Mesothelial cell of epicardium (in vitro differentiated cells): ENCODE measurements at regions not wholly inside any gene's neighbourhood (a gene's known extent, or its start where the extent isn't known, plus 50 kb on each side); places are given as distances from the start of the nearest gene placed in this dataset.

Experiments used
- DNase-seq, 2 experiments: peaks; one replicate each; pipeline ENCODE4 v3.0.0; 2021; ENCODE audit warnings: low spot score in 2 of 2; ENCODE audit not compliant: unreplicated experiment in 2 of 2
- H3K27ac Mint-ChIP-seq: 2 replicates; pipeline ENCODE4 v1.8.0; 2021; ENCODE audit warnings: mixed read lengths
- H3K27me3 Mint-ChIP-seq: 2 replicates; pipeline ENCODE4 v1.8.0; 2021; ENCODE audit warnings: low read depth, mixed read lengths
- H3K36me3 Mint-ChIP-seq: 2 replicates; pipeline ENCODE4 v1.8.0; 2021; ENCODE audit warnings: mixed read lengths
- H3K4me1 Mint-ChIP-seq: 2 replicates; pipeline ENCODE4 v1.8.0; 2021; ENCODE audit warnings: mixed read lengths
- H3K4me3 Mint-ChIP-seq: 2 replicates; pipeline ENCODE4 v1.8.0; 2021; ENCODE audit warnings: mild to moderate bottlenecking, moderate library complexity, mixed read lengths
- H3K9me3 Mint-ChIP-seq: 2 replicates; pipeline ENCODE4 v1.8.0; 2021; ENCODE audit warnings: mixed read lengths
- TF ChIP-seq, protein P1 (sequence below): fragments of 200-600 bp; sonication (generic); IDR thresholded peaks from one replicate; pipeline ENCODE4 v1.5.0; 2021; ENCODE audit warnings: antibody characterized with exemption; ENCODE audit not compliant: unreplicated experiment

DNA sequence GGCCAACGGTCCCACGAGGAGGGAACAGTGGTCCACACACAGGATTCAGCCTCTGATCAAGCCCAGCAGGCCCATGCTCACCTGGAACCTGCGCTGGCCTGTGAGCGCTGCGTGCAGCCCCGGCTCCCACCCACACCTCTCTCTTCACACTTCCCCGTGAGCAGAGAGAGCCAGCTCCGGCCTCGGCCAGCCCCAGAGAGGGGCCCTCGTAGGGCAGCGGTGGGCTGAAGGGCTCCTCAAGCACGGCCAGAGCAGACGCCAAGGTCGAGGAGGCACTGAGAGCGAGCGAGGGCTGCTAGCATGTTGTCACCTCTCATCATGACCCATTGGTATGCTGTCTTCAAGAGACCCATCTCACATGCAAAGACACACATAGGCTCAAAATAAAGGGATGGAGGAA, 83.0 kb upstream of the FMR1 start:
- Mint-ChIP-seq H3K27ac (no peak overlapping the region), H3K9me3 (peaks cover 60% of the 10 kb centered on the region), H3K4me3 (no peak overlapping the region), H3K4me1 (no peaks in the 10 kb centered on the region), H3K27me3 (no peaks in the 10 kb centered on the region), H3K36me3 (peaks cover 3% of the 10 kb centered on the region)
- TF ChIP-seq, protein P1, sequence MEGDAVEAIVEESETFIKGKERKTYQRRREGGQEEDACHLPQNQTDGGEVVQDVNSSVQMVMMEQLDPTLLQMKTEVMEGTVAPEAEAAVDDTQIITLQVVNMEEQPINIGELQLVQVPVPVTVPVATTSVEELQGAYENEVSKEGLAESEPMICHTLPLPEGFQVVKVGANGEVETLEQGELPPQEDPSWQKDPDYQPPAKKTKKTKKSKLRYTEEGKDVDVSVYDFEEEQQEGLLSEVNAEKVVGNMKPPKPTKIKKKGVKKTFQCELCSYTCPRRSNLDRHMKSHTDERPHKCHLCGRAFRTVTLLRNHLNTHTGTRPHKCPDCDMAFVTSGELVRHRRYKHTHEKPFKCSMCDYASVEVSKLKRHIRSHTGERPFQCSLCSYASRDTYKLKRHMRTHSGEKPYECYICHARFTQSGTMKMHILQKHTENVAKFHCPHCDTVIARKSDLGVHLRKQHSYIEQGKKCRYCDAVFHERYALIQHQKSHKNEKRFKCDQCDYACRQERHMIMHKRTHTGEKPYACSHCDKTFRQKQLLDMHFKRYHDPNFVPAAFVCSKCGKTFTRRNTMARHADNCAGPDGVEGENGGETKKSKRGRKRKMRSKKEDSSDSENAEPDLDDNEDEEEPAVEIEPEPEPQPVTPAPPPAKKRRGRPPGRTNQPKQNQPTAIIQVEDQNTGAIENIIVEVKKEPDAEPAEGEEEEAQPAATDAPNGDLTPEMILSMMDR, result no peak
- DNase-seq, result no peak

DNA sequence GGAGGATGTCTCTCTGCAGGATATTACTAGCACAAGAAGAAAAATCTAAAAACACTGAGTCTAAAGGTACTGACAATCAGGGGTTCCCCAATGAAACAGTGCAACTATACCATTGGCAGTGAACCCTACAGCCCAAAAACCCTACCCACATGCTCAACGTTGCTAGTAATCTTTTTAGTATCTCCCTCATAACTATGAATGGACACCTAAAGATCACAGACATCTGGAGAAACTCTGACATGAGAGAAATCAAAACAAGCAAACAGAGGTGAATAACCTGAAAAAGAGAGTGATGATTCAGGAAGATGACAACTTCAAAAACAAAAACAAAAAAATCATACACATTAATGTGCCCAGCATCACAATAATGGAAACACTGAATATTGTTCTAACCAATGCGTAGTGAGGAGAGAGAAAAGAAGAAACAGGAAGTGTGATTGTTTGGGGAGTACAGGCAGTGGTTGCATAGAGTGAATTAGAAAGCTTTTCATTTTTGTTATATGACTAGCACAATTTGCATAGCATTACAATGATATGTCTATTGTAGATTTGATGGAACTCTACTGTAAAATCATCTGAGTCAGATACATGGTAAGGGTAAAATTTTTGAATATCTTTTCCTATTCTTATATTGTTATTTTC, 78.9 kb upstream of the FMR1 start:
- Mint-ChIP-seq H3K36me3 (peaks cover 3% of the 10 kb centered on the region), H3K9me3 (peaks cover 44% of the 10 kb centered on the region), H3K4me3 (no peak overlapping the region), H3K27me3 (no peaks in the 10 kb centered on the region), H3K27ac (no peak overlapping the region), H3K4me1 (peaks cover 4% of the 10 kb centered on the region)
- DNase-seq, result no peak
- TF ChIP-seq, protein P1, result no peak

DNA sequence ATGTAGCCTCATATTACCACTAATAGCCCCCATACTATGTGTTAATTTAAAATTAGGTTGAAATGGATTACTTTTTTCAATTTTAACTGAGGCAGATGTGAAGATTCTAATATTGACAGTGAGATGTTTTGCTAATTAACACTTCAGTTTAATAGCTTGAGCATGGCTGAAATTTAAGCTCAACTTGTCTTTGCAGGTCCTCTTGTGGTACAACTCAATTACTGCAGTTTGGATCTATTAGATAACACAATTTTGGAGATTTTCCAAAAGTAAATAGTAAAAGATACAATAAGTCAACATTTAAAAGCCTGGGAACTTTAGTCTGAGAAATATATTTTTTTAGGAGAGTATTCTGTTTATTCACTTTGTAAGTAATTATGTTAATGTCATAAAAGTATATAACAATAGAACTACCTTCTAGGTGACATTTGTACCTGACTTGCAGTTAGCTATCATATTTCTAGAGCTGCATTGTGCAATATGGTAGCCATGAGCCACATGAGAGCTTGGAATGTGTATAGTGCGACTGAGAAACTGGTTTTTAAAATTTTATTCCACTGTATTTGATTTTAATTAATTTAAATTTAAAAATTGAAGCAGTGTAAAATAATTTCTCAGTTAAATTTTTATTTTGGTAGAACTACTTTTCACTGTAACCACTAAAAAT, 73.1 kb upstream of the FMR1 start:
- Mint-ChIP-seq H3K27ac (no peak overlapping the region), H3K4me1 (peaks cover 7% of the 10 kb centered on the region), H3K36me3 (no peaks in the 10 kb centered on the region), H3K4me3 (no peak overlapping the region), H3K27me3 (no peaks in the 10 kb centered on the region), H3K9me3 (peaks cover 28% of the 10 kb centered on the region)
- TF ChIP-seq, protein P1, result peak; percentile 62
- DNase-seq, result no peak

DNA sequence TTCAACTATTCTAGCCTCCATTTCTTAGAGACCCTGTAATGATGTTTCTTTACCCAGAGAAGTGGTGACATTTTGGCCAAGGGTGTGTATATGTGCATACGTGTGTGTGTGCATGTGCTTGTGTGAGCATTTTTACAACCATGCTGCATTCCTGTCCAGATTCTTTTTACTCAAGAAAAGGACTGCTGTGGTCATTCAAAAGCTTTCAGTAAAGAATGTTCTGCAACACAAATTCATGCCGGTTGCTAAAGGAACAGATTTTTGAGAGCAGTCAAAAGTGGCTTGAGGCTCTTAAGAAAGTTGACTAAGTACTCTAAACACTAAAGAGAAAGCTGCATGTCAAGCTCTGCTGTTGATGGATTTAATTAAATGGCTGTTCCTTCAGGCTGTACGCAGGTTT, 65.0 kb upstream of the FMR1 start:
- peaks cover 33% of the 10 kb centered on the region for H3K9me3 Mint-ChIP-seq
- TF ChIP-seq, protein P1, result no peak
- H3K4me1 Mint-ChIP-seq, result peaks cover 33% of the 10 kb centered on the region
- H3K27me3 Mint-ChIP-seq, result no peaks in the 10 kb centered on the region
- no peak for DNase-seq
- H3K36me3 Mint-ChIP-seq, result peaks cover 2% of the 10 kb centered on the region
- H3K27ac Mint-ChIP-seq, result peak overlapping the region; percentile 57
- H3K4me3 Mint-ChIP-seq, result no peak overlapping the region

DNA sequence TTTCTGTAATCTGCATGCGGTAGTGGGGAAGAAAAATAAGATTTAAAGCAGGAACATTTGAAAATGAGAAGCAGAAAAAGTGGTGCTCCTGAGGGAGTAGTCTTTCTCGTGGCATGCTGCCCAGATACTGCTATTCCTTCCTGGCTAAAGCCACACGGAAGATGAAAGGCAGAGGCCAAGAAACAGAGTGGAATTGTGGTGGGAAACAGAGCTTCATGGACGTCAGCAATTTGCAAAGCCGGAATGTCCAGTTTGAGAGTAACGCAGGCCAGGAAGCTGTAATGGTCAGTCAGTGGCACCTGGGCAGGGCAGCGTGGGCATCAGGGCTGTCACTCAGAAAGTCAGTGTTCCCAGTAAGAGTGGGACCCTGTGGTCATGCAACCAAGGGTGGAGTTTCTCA, 63.7 kb upstream of the FMR1 start:
- Mint-ChIP-seq H3K36me3 (peaks cover 2% of the 10 kb centered on the region), H3K27me3 (no peaks in the 10 kb centered on the region), H3K4me3 (peak overlapping the region; percentile 1), H3K27ac (peak overlapping the region; percentile 89), H3K9me3 (peaks cover 33% of the 10 kb centered on the region), H3K4me1 (peaks cover 33% of the 10 kb centered on the region)
- TF ChIP-seq, protein P1, result no peak
- DNase-seq, result no peak
